Breast epithelium (tissue), 3 donors: ENCODE measurements at regions not wholly inside any gene's neighbourhood (a gene's known extent, or its start where the extent isn't known, plus 50 kb on each side); places are given as distances from the start of the nearest gene placed in this dataset.

ENCODE experiments used
- CTCF ChIP-seq, 3 donors: fragments of 450-650 bp; IDR thresholded peaks; one replicate each; pipeline ENCODE4 v1.5.1; 2016 to 2017; ENCODE audit warnings: antibody characterized with exemption in 3 of 3, mild to moderate bottlenecking in 3 of 3, moderate library complexity in 3 of 3
- POLR2A ChIP-seq: fragments of 450-650 bp; IDR thresholded peaks from one replicate; pipeline ENCODE4 v1.6.1; 2016; ENCODE audit warnings: antibody characterized with exemption, mild to moderate bottlenecking, moderate library complexity
- POLR2AphosphoS5 ChIP-seq, 3 donors: sonication (generic); formaldehyde crosslinking; IDR thresholded peaks; one replicate each; pipeline ENCODE4 v1.6.1; 2017; ENCODE audit warnings: antibody characterized with exemption in 3 of 3

DNA sequence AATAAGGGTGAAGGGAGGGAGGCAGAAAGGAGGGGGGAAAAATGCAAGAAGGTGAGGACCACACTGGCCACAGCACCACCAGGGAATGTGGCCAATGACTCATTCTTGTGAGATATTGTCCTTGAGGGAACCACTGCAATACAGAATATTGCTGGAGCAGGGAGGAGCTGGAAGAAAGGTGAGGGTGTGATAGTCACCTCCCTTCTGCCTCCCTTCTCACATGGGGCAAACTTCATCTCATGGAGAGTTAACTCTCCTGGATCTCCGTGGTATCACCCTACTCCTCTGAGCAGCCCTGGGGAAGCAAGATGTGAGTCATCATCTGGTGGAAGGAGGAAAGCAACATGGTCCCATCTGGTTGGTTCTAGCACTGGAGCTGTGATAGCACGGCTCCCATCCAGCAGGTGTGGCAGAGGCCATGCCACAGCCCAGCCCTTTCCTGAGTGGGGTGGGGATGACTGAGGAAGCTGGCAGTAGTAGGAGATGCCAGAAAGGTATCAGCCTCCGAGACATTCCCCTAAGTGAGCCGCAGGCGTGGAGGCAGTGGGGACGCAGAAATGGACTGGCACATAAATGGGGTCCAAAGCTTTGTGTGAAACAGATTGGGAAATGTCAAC lies 115.9 kb upstream of the LPP start:
- TF ChIP-seq CTCF (IDR thresholded peaks at IDR 0.05), result no peak
- TF ChIP-seq POLR2A, result no peak
- no peak for TF ChIP-seq POLR2AphosphoS5 (IDR thresholded peaks at IDR 0.05)
